Left ventricle myocardium inferior (tissue), 1 donor: ENCODE measurements at regions not wholly inside any gene's neighbourhood (a gene's known extent, or its start where the extent isn't known, plus 50 kb on each side); places are given as distances from the start of the nearest gene placed in this dataset.

Source experiments
- DNase-seq: peaks from one replicate; pipeline ENCODE4 v3.0.0-alpha.2; 2020
- H3K27ac ChIP-seq: fragments of 200-600 bp; replicated peaks from 2 replicates; pipeline ENCODE4 v1.8.0; 2021
- H3K27me3 ChIP-seq: fragments of 200-600 bp; 2 replicates; pipeline ENCODE4 v1.8.0; 2021; ENCODE audit warnings: low read depth
- H3K36me3 ChIP-seq: fragments of 200-600 bp; 2 replicates; pipeline ENCODE4 v1.8.0; 2021
- H3K4me1 ChIP-seq: fragments of 200-600 bp; 2 replicates; pipeline ENCODE4 v1.8.0; 2021
- H3K4me3 ChIP-seq: fragments of 200-600 bp; 2 replicates; pipeline ENCODE4 v1.8.0; 2021; ENCODE audit warnings: mild to moderate bottlenecking, moderate library complexity
- H3K9me3 ChIP-seq: fragments of 200-600 bp; replicated peaks from 2 replicates; pipeline ENCODE4 v1.8.0; 2021
- CTCF ChIP-seq: fragments of 200-600 bp; IDR thresholded peaks from 2 replicates; pipeline ENCODE4 v1.8.0; 2021; ENCODE audit warnings: antibody characterized with exemption, mild to moderate bottlenecking, borderline replicate concordance
- intact Hi-C: fragments of 100-400 bp; cut with micrococcal nuclease; formaldehyde crosslinking; loops from one replicate; pipeline ENCODE4 v1.11.0; 2022
- donor health status: DM: no; HTN: yes; CAD: no; lungs with severe emphysema.

GRCh38 chr7:46850563-46851330, 731.2 kb downstream of the TNS3 start:
- no peaks in the 10 kb centered on the region for H3K36me3 ChIP-seq
- no peak for DNase-seq
- no peak overlapping the region for H3K27ac ChIP-seq
- TF ChIP-seq CTCF = no peak
- H3K9me3 ChIP-seq = no peaks in the 10 kb centered on the region
- H3K4me1 ChIP-seq = peaks cover 3% of the 10 kb centered on the region
- intact Hi-C loops = no loop called here
- no peak overlapping the region for H3K4me3 ChIP-seq
- H3K27me3 ChIP-seq = no peaks in the 10 kb centered on the region

GRCh38 chr7:46848944-46849343, 733.0 kb downstream of the TNS3 start:
- intact Hi-C loops = no loop called here
- TF ChIP-seq CTCF = no peak
- no peaks in the 10 kb centered on the region for H3K36me3 ChIP-seq
- H3K4me3 ChIP-seq = no peak overlapping the region
- H3K27me3 ChIP-seq = no peaks in the 10 kb centered on the region
- no peaks in the 10 kb centered on the region for H3K9me3 ChIP-seq
- no peaks in the 10 kb centered on the region for H3K4me1 ChIP-seq
- no peak overlapping the region for H3K27ac ChIP-seq
- DNase-seq = no peak

- no peak for TF ChIP-seq CTCF
- DNase-seq = no peak
- Histone ChIP-seq H3K27me3 (no peaks in the 10 kb centered on the region), H3K27ac (no peak overlapping the region), H3K9me3 (no peaks in the 10 kb centered on the region), H3K36me3 (no peaks in the 10 kb centered on the region), H3K4me1 (no peaks in the 10 kb centered on the region), H3K4me3 (no peak overlapping the region)
- intact Hi-C loops = no loop called here
Observed at GRCh38 chr7:46848311-46848710, 733.6 kb downstream of the TNS3 start.

- Histone ChIP-seq H3K4me3 (no peak overlapping the region), H3K27ac (no peak overlapping the region), H3K36me3 (no peaks in the 10 kb centered on the region), H3K4me1 (no peaks in the 10 kb centered on the region), H3K9me3 (no peaks in the 10 kb centered on the region), H3K27me3 (no peaks in the 10 kb centered on the region)
- TF ChIP-seq CTCF = no peak
- intact Hi-C loops = no loop called here
- DNase-seq = no peak
Observed at GRCh38 chr7:46847126-46847525, 734.8 kb downstream of the TNS3 start.

- Histone ChIP-seq H3K9me3 (no peaks in the 10 kb centered on the region), H3K4me3 (no peak overlapping the region), H3K27ac (no peak overlapping the region), H3K27me3 (no peaks in the 10 kb centered on the region), H3K4me1 (no peaks in the 10 kb centered on the region), H3K36me3 (no peaks in the 10 kb centered on the region)
- DNase-seq = no peak
- no peak for TF ChIP-seq CTCF
- intact Hi-C loops = no loop called here
Observed at GRCh38 chr7:46844486-46844885, 737.4 kb downstream of the TNS3 start.
